ENCODE measurements at regions not wholly inside any gene's neighbourhood (a gene's known extent, or its start where the extent isn't known, plus 50 kb on each side); places are given as distances from the start of the nearest gene placed in this dataset.

DNA sequence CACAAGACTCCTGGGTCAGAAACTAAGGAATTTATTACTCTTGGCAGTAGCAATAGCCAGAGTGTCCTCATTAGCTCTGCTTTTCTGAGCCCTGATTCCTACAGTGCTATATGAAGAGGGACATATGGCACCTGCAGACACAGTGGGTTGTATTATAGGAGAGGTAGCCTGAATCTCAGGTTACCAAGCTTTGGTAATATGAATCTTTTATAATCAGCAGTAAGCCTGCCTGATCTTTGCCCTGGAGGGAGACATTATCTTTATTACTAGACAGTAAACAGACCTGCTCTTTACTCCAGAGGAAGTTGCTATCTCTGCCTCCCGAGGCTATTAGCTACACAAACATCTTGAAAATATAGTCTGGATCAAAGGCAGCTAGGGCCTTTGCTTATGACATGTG, 62.5 kb upstream of the HOPX start (continued):
- TF ChIP-seq, protein P1, sequence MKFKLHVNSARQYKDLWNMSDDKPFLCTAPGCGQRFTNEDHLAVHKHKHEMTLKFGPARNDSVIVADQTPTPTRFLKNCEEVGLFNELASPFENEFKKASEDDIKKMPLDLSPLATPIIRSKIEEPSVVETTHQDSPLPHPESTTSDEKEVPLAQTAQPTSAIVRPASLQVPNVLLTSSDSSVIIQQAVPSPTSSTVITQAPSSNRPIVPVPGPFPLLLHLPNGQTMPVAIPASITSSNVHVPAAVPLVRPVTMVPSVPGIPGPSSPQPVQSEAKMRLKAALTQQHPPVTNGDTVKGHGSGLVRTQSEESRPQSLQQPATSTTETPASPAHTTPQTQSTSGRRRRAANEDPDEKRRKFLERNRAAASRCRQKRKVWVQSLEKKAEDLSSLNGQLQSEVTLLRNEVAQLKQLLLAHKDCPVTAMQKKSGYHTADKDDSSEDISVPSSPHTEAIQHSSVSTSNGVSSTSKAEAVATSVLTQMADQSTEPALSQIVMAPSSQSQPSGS (IDR thresholded peaks at IDR 0.05; ENCODE audit: low read length) = no peak
- TF ChIP-seq CREB1 (IDR thresholded peaks at IDR 0.05) (no peak), CHD2 (IDR thresholded peaks at IDR 0.05; ENCODE audit: low read length) (no peak), BRCA1 (IDR thresholded peaks at IDR 0.05; ENCODE audit: low read depth, low read length) (no peak), POLR2AphosphoS5 (IDR thresholded peaks at IDR 0.05; ENCODE audit: low read depth, low read length) (no peak), TBP (IDR thresholded peaks at IDR 0.05; ENCODE audit: low read depth, low read length) (no peak), SIRT6 (IDR thresholded peaks at IDR 0.05; ENCODE audit: low read length) (no peak), HDAC2 (IDR thresholded peaks at IDR 0.05; ENCODE audit: borderline replicate concordance in 1 of 2, low read depth in 2 of 2, low read length in 2 of 2) (no peak), YY1 (IDR thresholded peaks at IDR 0.05; ENCODE audit: low read depth, low read length) (no peak)

Measured in H1 (cell line).